Osteoblast (primary cell): ENCODE measurements at regions not wholly inside any gene's neighbourhood (a gene's known extent, or its start where the extent isn't known, plus 50 kb on each side); places are given as distances from the start of the nearest gene placed in this dataset.

ENCODE experiments used
- DNase-seq: peaks from one replicate; pipeline ENCODE4 v3.0.0; 2011; ENCODE audit warnings: low spot score, mixed read lengths; ENCODE audit not compliant: insufficient read length; ENCODE audit errors: missing footprints
- H2AFZ ChIP-seq: 2 replicates; pipeline ENCODE4 v1.6.0; 2011; ENCODE audit warnings: mild to moderate bottlenecking, low read length
- H3K27ac ChIP-seq: 2 replicates; pipeline ENCODE4 v1.5.1; 2011; ENCODE audit warnings: mild to moderate bottlenecking, low read depth, low read length, moderate library complexity
- H3K27me3 ChIP-seq: 2 replicates; pipeline ENCODE4 v1.6.0; 2012; ENCODE audit warnings: mild to moderate bottlenecking, control low read depth, inconsistent platforms, low read length, moderate library complexity; ENCODE audit not compliant: insufficient read depth
- H3K36me3 ChIP-seq: 2 replicates; pipeline ENCODE4 v1.5.1; 2011; ENCODE audit warnings: mild to moderate bottlenecking, low read length, control low read depth, moderate library complexity; ENCODE audit not compliant: insufficient read depth
- H3K4me1 ChIP-seq: 2 replicates; pipeline ENCODE4 v1.5.1; 2011; ENCODE audit warnings: mild to moderate bottlenecking, low read length, control low read depth, moderate library complexity; ENCODE audit not compliant: insufficient read depth
- H3K4me2 ChIP-seq: 2 replicates; pipeline ENCODE4 v1.6.0; 2011; ENCODE audit warnings: mild to moderate bottlenecking, low read length; ENCODE audit not compliant: insufficient read depth
- H3K4me3 ChIP-seq: fragments of 200-600 bp; sonication (generic); 3 replicates; pipeline ENCODE4 v1.5.1; 2012; ENCODE audit warnings: mild to moderate bottlenecking, low read length, inconsistent platforms; ENCODE audit not compliant: insufficient read depth
- H3K79me2 ChIP-seq: 2 replicates; pipeline ENCODE4 v1.6.0; 2012; ENCODE audit warnings: mild to moderate bottlenecking, low read length, control low read depth, inconsistent platforms; ENCODE audit not compliant: insufficient read depth
- H3K9me3 ChIP-seq: 2 replicates; pipeline ENCODE4 v1.5.1; 2011; ENCODE audit warnings: low read depth, low read length, control low read depth
- H4K20me1 ChIP-seq: 2 replicates; pipeline ENCODE4 v1.6.0; 2012; ENCODE audit warnings: mild to moderate bottlenecking, low read length, control low read depth; ENCODE audit not compliant: insufficient read depth
- CTCF ChIP-seq: IDR thresholded peaks from 2 replicates; pipeline ENCODE4 v1.5.1; 2011; ENCODE audit warnings: mild to moderate bottlenecking, low read depth, low read length, moderate library complexity; ENCODE audit errors: extremely low read depth

DNA sequence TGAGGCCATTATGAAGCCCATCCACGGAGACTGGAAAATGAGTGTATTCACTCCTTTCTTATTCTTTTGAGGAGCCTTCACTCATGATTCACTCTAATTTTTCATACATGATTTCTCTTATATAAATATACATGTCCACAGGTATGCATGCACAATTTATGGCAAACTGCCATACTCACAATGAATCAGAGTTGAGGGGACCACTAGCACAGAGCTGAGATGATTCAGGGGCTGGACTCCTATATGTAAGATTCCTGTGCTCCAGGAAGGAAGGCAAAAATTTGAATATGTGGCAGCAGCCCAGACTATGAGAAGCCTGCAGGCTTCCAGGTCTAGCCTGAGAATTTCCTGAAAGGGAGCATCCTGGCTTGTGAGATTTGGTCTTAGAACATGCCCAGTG, 484.6 kb downstream of the PRELID2 start:
- Histone ChIP-seq H3K9me3 (no peaks in the 10 kb centered on the region), H2AFZ (no peak overlapping the region), H3K4me3 (no peak overlapping the region), H3K27ac (no peak overlapping the region), H4K20me1 (no peaks in the 10 kb centered on the region), H3K4me1 (peaks cover 16% of the 10 kb centered on the region), H3K36me3 (no peaks in the 10 kb centered on the region), H3K79me2 (no peaks in the 10 kb centered on the region), H3K27me3 (no peaks in the 10 kb centered on the region), H3K4me2 (no peak overlapping the region)
- no peak for TF ChIP-seq CTCF
- DNase-seq: no peak

GRCh38 chr5:145347026-145347616, 488.0 kb downstream of the PRELID2 start:
- H3K4me2 ChIP-seq: peak overlapping the region; percentile 47
- H4K20me1 ChIP-seq: no peaks in the 10 kb centered on the region
- no peaks in the 10 kb centered on the region for H3K36me3 ChIP-seq
- no peaks in the 10 kb centered on the region for H3K79me2 ChIP-seq
- H2AFZ ChIP-seq: peak overlapping the region; percentile 45
- no peaks in the 10 kb centered on the region for H3K9me3 ChIP-seq
- H3K27me3 ChIP-seq: no peaks in the 10 kb centered on the region
- H3K4me1 ChIP-seq: peaks cover 16% of the 10 kb centered on the region
- TF ChIP-seq CTCF: peak; percentile 84
- DNase-seq: peak; percentile 81
- H3K27ac ChIP-seq: no peak overlapping the region
- H3K4me3 ChIP-seq: no peak overlapping the region

DNA sequence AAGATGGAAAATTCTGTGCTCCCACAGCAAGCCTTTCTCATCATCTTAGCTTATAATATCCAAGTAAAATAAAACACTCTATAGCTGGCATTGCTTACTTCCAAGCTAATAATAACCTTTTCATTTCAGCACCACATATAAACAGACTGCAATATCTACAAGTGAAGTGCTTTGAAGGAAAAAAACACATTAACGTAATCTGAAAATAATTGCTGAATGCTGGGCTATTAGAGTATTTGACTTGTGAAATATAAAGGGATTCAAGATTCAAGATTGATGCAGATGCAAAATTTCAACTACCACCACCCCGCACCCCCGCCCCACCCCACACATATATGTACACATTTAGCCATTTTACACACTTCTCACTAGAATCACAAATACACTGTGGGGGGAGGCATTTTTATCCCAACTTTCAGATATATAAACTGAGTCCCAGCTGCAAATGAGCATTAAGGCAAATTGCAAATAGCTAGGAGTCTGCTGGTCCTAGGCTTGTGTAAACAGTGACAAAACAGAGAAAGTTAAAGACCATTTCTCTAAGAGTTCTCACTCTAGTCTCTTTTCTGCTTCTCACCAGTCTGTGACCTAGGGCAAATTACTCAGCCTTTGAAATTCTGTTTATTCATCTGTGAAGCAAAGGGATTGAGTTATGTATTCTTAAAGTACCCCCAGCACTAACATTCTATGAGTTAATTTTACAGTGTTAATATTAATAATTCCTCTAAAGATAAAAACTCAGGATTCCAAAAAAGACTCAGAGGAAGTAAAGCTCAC, 489.4 kb downstream of the PRELID2 start:
- no peak for DNase-seq
- no peak overlapping the region for H2AFZ ChIP-seq

More for the DNA sequence above, 489.4 kb downstream of the PRELID2 start:
- no peaks in the 10 kb centered on the region for H3K27me3 ChIP-seq
- H3K27ac ChIP-seq: no peak overlapping the region
- H3K36me3 ChIP-seq: no peaks in the 10 kb centered on the region
- no peak overlapping the region for H3K4me3 ChIP-seq
- H3K9me3 ChIP-seq: no peaks in the 10 kb centered on the region
- no peaks in the 10 kb centered on the region for H4K20me1 ChIP-seq
- TF ChIP-seq CTCF: no peak
- H3K4me2 ChIP-seq: no peak overlapping the region
- H3K4me1 ChIP-seq: peaks cover 16% of the 10 kb centered on the region
- no peaks in the 10 kb centered on the region for H3K79me2 ChIP-seq
